ENCODE measurements at regions not wholly inside any gene's neighbourhood (a gene's known extent, or its start where the extent isn't known, plus 50 kb on each side); places are given as distances from the start of the nearest gene placed in this dataset.

- Histone ChIP-seq H3K4me1 (ENCODE audit: insufficient read depth, low read length) (no peaks in the 10 kb centered on the region), H3K36me3 (ENCODE audit: insufficient read depth, low read length) (no peaks in the 10 kb centered on the region), H3K27ac (ENCODE audit: low read depth, low read length) (no peak overlapping the region), H3K9me3 (ENCODE audit: low read length) (no peaks in the 10 kb centered on the region), H3K27me3 (ENCODE audit: insufficient read depth, low read length, poor library complexity, severe bottlenecking) (no peaks in the 10 kb centered on the region), H3K4me3 (ENCODE audit: low read length) (no peak overlapping the region)
- Mint-ChIP-seq H3K9me3 (no peaks in the 10 kb centered on the region), H3K36me3 (no peaks in the 10 kb centered on the region), H3K4me1 (no peaks in the 10 kb centered on the region), H3K27ac (no peak overlapping the region), H3K4me3 (no peak overlapping the region), H3K27me3 (peaks cover 12 to 47% of the 10 kb centered on the region in 2 donors)
- no peak for DNase-seq
- ChIA-PET CTCF (no interaction called here), POLR2A (no interaction called here)
Observed at GRCh38 chr21:35652196-35652595, 408.1 kb downstream of the SETD4 start.

- H3K36me3 Mint-ChIP-seq: no peaks in the 10 kb centered on the region
- peaks cover 12 to 47% of the 10 kb centered on the region in 2 donors for H3K27me3 Mint-ChIP-seq
- CTCF ChIA-PET: no interaction called here
Observed at GRCh38 chr21:35651196-35651595, 409.1 kb downstream of the SETD4 start.

GRCh38 chr21:35649186-35649585 is 411.1 kb downstream of the SETD4 start:
- H3K4me1 Mint-ChIP-seq: no peaks in the 10 kb centered on the region
- H3K27me3 Mint-ChIP-seq: peaks cover 12 to 49% of the 10 kb centered on the region in 2 donors
- no peaks in the 10 kb centered on the region for H3K36me3 ChIP-seq (ENCODE audit: insufficient read depth, low read length)
- ChIA-PET CTCF (no interaction called here), POLR2A (no interaction called here)
- no peaks in the 10 kb centered on the region for H3K4me1 ChIP-seq (ENCODE audit: insufficient read depth, low read length)
- no peaks in the 10 kb centered on the region for H3K36me3 Mint-ChIP-seq
- no peaks in the 10 kb centered on the region for H3K9me3 ChIP-seq (ENCODE audit: low read length)
- H3K27ac ChIP-seq (ENCODE audit: low read depth, low read length): no peak overlapping the region
- H3K9me3 Mint-ChIP-seq: no peaks in the 10 kb centered on the region
- no peak overlapping the region for H3K4me3 ChIP-seq (ENCODE audit: low read length)
- DNase-seq: no peak
- no peak overlapping the region for H3K4me3 Mint-ChIP-seq
- H3K27me3 ChIP-seq (ENCODE audit: insufficient read depth, low read length, poor library complexity, severe bottlenecking): no peaks in the 10 kb centered on the region
- H3K27ac Mint-ChIP-seq: no peak overlapping the region

More at GRCh38 chr21:35651196-35651595, 409.1 kb downstream of the SETD4 start:
- no peaks in the 10 kb centered on the region for H3K36me3 ChIP-seq (ENCODE audit: insufficient read depth, low read length)
- H3K27me3 ChIP-seq (ENCODE audit: insufficient read depth, low read length, poor library complexity, severe bottlenecking): no peaks in the 10 kb centered on the region
- no peak overlapping the region for H3K4me3 ChIP-seq (ENCODE audit: low read length)
- Mint-ChIP-seq H3K4me3 (no peak overlapping the region), H3K27ac (no peak overlapping the region), H3K4me1 (no peaks in the 10 kb centered on the region), H3K9me3 (no peaks in the 10 kb centered on the region)
- POLR2A ChIA-PET: no interaction called here
- DNase-seq: no peak
- no peaks in the 10 kb centered on the region for H3K9me3 ChIP-seq (ENCODE audit: low read length)
- H3K27ac ChIP-seq (ENCODE audit: low read depth, low read length): no peak overlapping the region
- no peaks in the 10 kb centered on the region for H3K4me1 ChIP-seq (ENCODE audit: insufficient read depth, low read length)

GRCh38 chr21:35648512-35648911 is 411.8 kb downstream of the SETD4 start:
- H3K4me1 Mint-ChIP-seq: no peaks in the 10 kb centered on the region
- Histone ChIP-seq H3K27me3 (ENCODE audit: insufficient read depth, low read length, poor library complexity, severe bottlenecking) (no peaks in the 10 kb centered on the region), H3K4me1 (ENCODE audit: insufficient read depth, low read length) (no peaks in the 10 kb centered on the region), H3K36me3 (ENCODE audit: insufficient read depth, low read length) (no peaks in the 10 kb centered on the region), H3K9me3 (ENCODE audit: low read length) (no peaks in the 10 kb centered on the region), H3K27ac (ENCODE audit: low read depth, low read length) (no peak overlapping the region), H3K4me3 (ENCODE audit: low read length) (no peak overlapping the region)
- no peaks in the 10 kb centered on the region for H3K36me3 Mint-ChIP-seq
- H3K4me3 Mint-ChIP-seq: no peak overlapping the region
- peaks cover 12 to 49% of the 10 kb centered on the region in 2 donors for H3K27me3 Mint-ChIP-seq
- POLR2A ChIA-PET: no interaction called here
- peak overlapping the region in 1 of 8 donors; percentile 52 for H3K27ac Mint-ChIP-seq
- DNase-seq: no peak
- CTCF ChIA-PET: no interaction called here
- H3K9me3 Mint-ChIP-seq: no peaks in the 10 kb centered on the region

GRCh38 chr21:35646606-35647005 is 413.7 kb downstream of the SETD4 start:
- no peak overlapping the region for H3K27ac Mint-ChIP-seq
- Histone ChIP-seq H3K27me3 (ENCODE audit: insufficient read depth, low read length, poor library complexity, severe bottlenecking) (no peaks in the 10 kb centered on the region), H3K36me3 (ENCODE audit: insufficient read depth, low read length) (no peaks in the 10 kb centered on the region), H3K9me3 (ENCODE audit: low read length) (no peaks in the 10 kb centered on the region), H3K4me3 (ENCODE audit: low read length) (no peak overlapping the region), H3K4me1 (ENCODE audit: insufficient read depth, low read length) (no peaks in the 10 kb centered on the region), H3K27ac (ENCODE audit: low read depth, low read length) (no peak overlapping the region)
- no peak overlapping the region for H3K4me3 Mint-ChIP-seq
- no peaks in the 10 kb centered on the region for H3K9me3 Mint-ChIP-seq
- no peaks in the 10 kb centered on the region for H3K4me1 Mint-ChIP-seq
- no peaks in the 10 kb centered on the region for H3K36me3 Mint-ChIP-seq
- no peak for DNase-seq
- ChIA-PET CTCF (no interaction called here), POLR2A (no interaction called here)
- H3K27me3 Mint-ChIP-seq: peaks cover 12 to 53% of the 10 kb centered on the region in 2 donors

GRCh38 chr21:35645991-35646390 is 414.3 kb downstream of the SETD4 start:
- ChIA-PET CTCF (no interaction called here), POLR2A (no interaction called here)
- Histone ChIP-seq H3K27ac (ENCODE audit: low read depth, low read length) (no peak overlapping the region), H3K4me1 (ENCODE audit: insufficient read depth, low read length) (no peaks in the 10 kb centered on the region), H3K9me3 (ENCODE audit: low read length) (no peaks in the 10 kb centered on the region), H3K4me3 (ENCODE audit: low read length) (no peak overlapping the region), H3K27me3 (ENCODE audit: insufficient read depth, low read length, poor library complexity, severe bottlenecking) (no peaks in the 10 kb centered on the region), H3K36me3 (ENCODE audit: insufficient read depth, low read length) (no peaks in the 10 kb centered on the region)
- no peaks in the 10 kb centered on the region for H3K36me3 Mint-ChIP-seq
- H3K27me3 Mint-ChIP-seq: peaks cover 12 to 49% of the 10 kb centered on the region in 2 donors
- no peaks in the 10 kb centered on the region for H3K9me3 Mint-ChIP-seq
- H3K4me1 Mint-ChIP-seq: no peaks in the 10 kb centered on the region
- H3K4me3 Mint-ChIP-seq: no peak overlapping the region
- no peak for DNase-seq
- H3K27ac Mint-ChIP-seq: no peak overlapping the region

GRCh38 chr21:35644523-35644922 is 415.8 kb downstream of the SETD4 start:
- H3K4me3 Mint-ChIP-seq: no peak overlapping the region
- H3K27ac Mint-ChIP-seq: no peak overlapping the region
- no peaks in the 10 kb centered on the region for H3K36me3 Mint-ChIP-seq
- Histone ChIP-seq H3K4me3 (ENCODE audit: low read length) (no peak overlapping the region), H3K27me3 (ENCODE audit: insufficient read depth, low read length, poor library complexity, severe bottlenecking) (no peaks in the 10 kb centered on the region), H3K36me3 (ENCODE audit: insufficient read depth, low read length) (no peaks in the 10 kb centered on the region), H3K9me3 (ENCODE audit: low read length) (no peaks in the 10 kb centered on the region), H3K27ac (ENCODE audit: low read depth, low read length) (no peak overlapping the region), H3K4me1 (ENCODE audit: insufficient read depth, low read length) (no peaks in the 10 kb centered on the region)
- H3K27me3 Mint-ChIP-seq: peaks cover 13 to 42% of the 10 kb centered on the region in 2 donors
- ChIA-PET POLR2A (no interaction called here), CTCF (no interaction called here)
- no peak for DNase-seq
- H3K4me1 Mint-ChIP-seq: no peaks in the 10 kb centered on the region
- H3K9me3 Mint-ChIP-seq: no peaks in the 10 kb centered on the region

GRCh38 chr21:35643176-35643575 is 417.1 kb downstream of the SETD4 start:
- no peak overlapping the region for H3K27ac Mint-ChIP-seq
- POLR2A ChIA-PET: no interaction called here
- no peak for DNase-seq
- no peak overlapping the region for H3K4me3 Mint-ChIP-seq
- no peaks in the 10 kb centered on the region for H3K4me1 ChIP-seq (ENCODE audit: insufficient read depth, low read length)
- peaks cover 13 to 38% of the 10 kb centered on the region in 2 donors for H3K27me3 Mint-ChIP-seq
- H3K4me3 ChIP-seq (ENCODE audit: low read length): no peak overlapping the region
- H3K36me3 ChIP-seq (ENCODE audit: insufficient read depth, low read length): no peaks in the 10 kb centered on the region
- no peak overlapping the region for H3K27ac ChIP-seq (ENCODE audit: low read depth, low read length)
- H3K9me3 ChIP-seq (ENCODE audit: low read length): no peaks in the 10 kb centered on the region
- H3K4me1 Mint-ChIP-seq: no peaks in the 10 kb centered on the region
- H3K9me3 Mint-ChIP-seq: no peaks in the 10 kb centered on the region
- CTCF ChIA-PET: no interaction called here
- H3K36me3 Mint-ChIP-seq: no peaks in the 10 kb centered on the region
- no peaks in the 10 kb centered on the region for H3K27me3 ChIP-seq (ENCODE audit: insufficient read depth, low read length, poor library complexity, severe bottlenecking)

Measured in CD8-positive, alpha-beta memory T cell (primary cell).